OCI-LY3 (cell line): ENCODE measurements at regions not wholly inside any gene's neighbourhood (a gene's known extent, or its start where the extent isn't known, plus 50 kb on each side); places are given as distances from the start of the nearest gene placed in this dataset.

Experiments used
- EZH2phosphoT487 ChIP-seq: fragments of 200-600 bp; shearing (Covaris generic); IDR thresholded peaks from 2 replicates; pipeline ENCODE4 v1.6.1; 2018; ENCODE audit warnings: antibody characterized with exemption, mixed run types, low read depth
- TF ChIP-seq, protein P1 (sequence below): fragments of 200-600, 300-600 bp; sonication (generic); IDR thresholded peaks from 2 replicates; pipeline ENCODE4 v1.5.1; 2014; ENCODE audit warnings: antibody characterized with exemption, low read length, low read depth

- TF ChIP-seq, protein P1, sequence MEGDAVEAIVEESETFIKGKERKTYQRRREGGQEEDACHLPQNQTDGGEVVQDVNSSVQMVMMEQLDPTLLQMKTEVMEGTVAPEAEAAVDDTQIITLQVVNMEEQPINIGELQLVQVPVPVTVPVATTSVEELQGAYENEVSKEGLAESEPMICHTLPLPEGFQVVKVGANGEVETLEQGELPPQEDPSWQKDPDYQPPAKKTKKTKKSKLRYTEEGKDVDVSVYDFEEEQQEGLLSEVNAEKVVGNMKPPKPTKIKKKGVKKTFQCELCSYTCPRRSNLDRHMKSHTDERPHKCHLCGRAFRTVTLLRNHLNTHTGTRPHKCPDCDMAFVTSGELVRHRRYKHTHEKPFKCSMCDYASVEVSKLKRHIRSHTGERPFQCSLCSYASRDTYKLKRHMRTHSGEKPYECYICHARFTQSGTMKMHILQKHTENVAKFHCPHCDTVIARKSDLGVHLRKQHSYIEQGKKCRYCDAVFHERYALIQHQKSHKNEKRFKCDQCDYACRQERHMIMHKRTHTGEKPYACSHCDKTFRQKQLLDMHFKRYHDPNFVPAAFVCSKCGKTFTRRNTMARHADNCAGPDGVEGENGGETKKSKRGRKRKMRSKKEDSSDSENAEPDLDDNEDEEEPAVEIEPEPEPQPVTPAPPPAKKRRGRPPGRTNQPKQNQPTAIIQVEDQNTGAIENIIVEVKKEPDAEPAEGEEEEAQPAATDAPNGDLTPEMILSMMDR: no peak
- no peak for TF ChIP-seq EZH2phosphoT487
Observed at GRCh38 chr5:158205992-158206391, 347.0 kb upstream of the CLINT1 start.
